Left ventricle myocardium inferior (tissue), 1 donor: ENCODE measurements at regions not wholly inside any gene's neighbourhood (a gene's known extent, or its start where the extent isn't known, plus 50 kb on each side); places are given as distances from the start of the nearest gene placed in this dataset.

Source experiments
- DNase-seq: peaks from one replicate; pipeline ENCODE4 v3.0.0-alpha.2; 2020
- H3K27ac ChIP-seq: fragments of 200-600 bp; replicated peaks from 2 replicates; pipeline ENCODE4 v1.8.0; 2021
- H3K27me3 ChIP-seq: fragments of 200-600 bp; 2 replicates; pipeline ENCODE4 v1.8.0; 2021; ENCODE audit warnings: low read depth
- H3K36me3 ChIP-seq: fragments of 200-600 bp; 2 replicates; pipeline ENCODE4 v1.8.0; 2021
- H3K4me1 ChIP-seq: fragments of 200-600 bp; 2 replicates; pipeline ENCODE4 v1.8.0; 2021
- H3K4me3 ChIP-seq: fragments of 200-600 bp; 2 replicates; pipeline ENCODE4 v1.8.0; 2021; ENCODE audit warnings: mild to moderate bottlenecking, moderate library complexity
- H3K9me3 ChIP-seq: fragments of 200-600 bp; replicated peaks from 2 replicates; pipeline ENCODE4 v1.8.0; 2021
- CTCF ChIP-seq: fragments of 200-600 bp; IDR thresholded peaks from 2 replicates; pipeline ENCODE4 v1.8.0; 2021; ENCODE audit warnings: antibody characterized with exemption, mild to moderate bottlenecking, borderline replicate concordance
- intact Hi-C: fragments of 100-400 bp; cut with micrococcal nuclease; formaldehyde crosslinking; loops from one replicate; pipeline ENCODE4 v1.11.0; 2022
- donor health status: DM: no; HTN: yes; CAD: no; lungs with severe emphysema.

DNA sequence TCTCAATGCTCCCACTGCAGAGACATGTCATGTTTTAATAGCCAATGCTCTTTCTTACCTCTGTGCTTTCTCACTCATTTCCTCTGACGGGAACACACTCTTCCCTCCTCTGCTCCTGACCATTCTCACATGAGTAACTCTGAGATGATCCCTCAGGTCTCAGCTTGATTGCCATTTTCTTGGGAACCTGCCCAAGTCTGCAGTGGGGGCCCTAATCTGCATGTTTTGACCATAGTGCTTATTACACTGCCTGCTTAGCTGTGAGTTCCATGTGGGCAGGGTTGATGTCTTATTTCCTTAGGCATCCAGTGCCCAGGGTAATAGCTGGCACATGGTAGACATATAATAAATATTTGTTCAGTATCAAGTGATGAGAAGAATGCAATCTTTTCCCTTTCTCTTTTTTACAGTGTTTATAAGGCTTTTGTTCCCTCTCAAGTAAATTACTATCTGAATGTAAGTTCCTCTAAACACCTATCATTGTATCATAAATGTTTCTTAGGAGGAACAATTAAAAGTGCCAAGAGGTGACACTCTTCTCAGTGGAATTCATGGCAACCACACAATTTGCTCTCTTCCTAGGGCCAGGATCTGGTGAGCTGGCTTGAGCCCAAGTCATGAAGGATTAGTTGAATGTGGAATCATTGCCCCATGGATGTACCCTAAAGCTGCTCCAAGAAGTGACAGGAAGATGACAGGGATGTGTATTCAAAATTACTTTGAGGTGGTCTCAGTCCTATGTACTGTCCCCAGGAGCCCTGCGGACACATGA is 485.4 kb upstream of the USP24 start:
- intact Hi-C loops = no loop called here
- peaks cover 1% of the 10 kb centered on the region for H3K4me1 ChIP-seq
- no peak overlapping the region for H3K4me3 ChIP-seq
- no peak for DNase-seq
- no peak for TF ChIP-seq CTCF
- no peak overlapping the region for H3K27ac ChIP-seq
- H3K27me3 ChIP-seq = no peaks in the 10 kb centered on the region
- no peaks in the 10 kb centered on the region for H3K9me3 ChIP-seq
- H3K36me3 ChIP-seq = no peaks in the 10 kb centered on the region

GRCh38 chr1:55699228-55699627 is 484.1 kb upstream of the USP24 start:
- no peak overlapping the region for H3K27ac ChIP-seq
- no peaks in the 10 kb centered on the region for H3K36me3 ChIP-seq
- intact Hi-C loops = no loop called here
- peaks cover 13% of the 10 kb centered on the region for H3K4me1 ChIP-seq
- no peak for DNase-seq
- no peak overlapping the region for H3K4me3 ChIP-seq
- H3K9me3 ChIP-seq = no peaks in the 10 kb centered on the region
- H3K27me3 ChIP-seq = no peaks in the 10 kb centered on the region
- no peak for TF ChIP-seq CTCF

- Histone ChIP-seq H3K4me1 (peaks cover 14% of the 10 kb centered on the region), H3K36me3 (no peaks in the 10 kb centered on the region), H3K9me3 (no peaks in the 10 kb centered on the region), H3K27me3 (no peaks in the 10 kb centered on the region), H3K4me3 (no peak overlapping the region), H3K27ac (no peak overlapping the region)
- intact Hi-C loops = no loop called here
- DNase-seq = no peak
- no peak for TF ChIP-seq CTCF
Observed at GRCh38 chr1:55697997-55698535, 482.9 kb upstream of the USP24 start.

DNA sequence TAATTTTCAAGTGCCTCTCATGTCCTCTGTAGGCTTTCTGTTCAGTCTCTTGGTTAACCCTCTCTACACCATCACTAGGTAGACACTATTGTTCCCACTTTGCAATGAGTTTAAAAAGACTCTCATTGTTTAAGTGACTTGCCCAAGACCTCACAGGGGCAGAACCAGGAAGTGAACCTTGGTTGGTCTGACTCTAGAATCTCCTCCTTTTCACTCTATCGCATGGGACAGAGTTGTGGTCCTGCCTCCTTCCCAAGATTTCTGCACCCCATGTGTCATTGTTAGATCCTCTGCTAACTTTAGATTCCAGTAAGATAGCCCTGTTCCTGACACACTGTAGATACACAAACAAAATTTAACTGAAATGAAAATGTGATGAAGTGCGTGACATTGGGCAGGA is 481.7 kb upstream of the USP24 start:
- intact Hi-C loops = no loop called here
- H3K9me3 ChIP-seq = no peaks in the 10 kb centered on the region
- no peak for TF ChIP-seq CTCF
- no peak for DNase-seq
- peaks cover 14% of the 10 kb centered on the region for H3K4me1 ChIP-seq
- H3K27ac ChIP-seq = peak overlapping the region; percentile 46
- no peaks in the 10 kb centered on the region for H3K36me3 ChIP-seq
- no peak overlapping the region for H3K4me3 ChIP-seq
- no peaks in the 10 kb centered on the region for H3K27me3 ChIP-seq

DNA sequence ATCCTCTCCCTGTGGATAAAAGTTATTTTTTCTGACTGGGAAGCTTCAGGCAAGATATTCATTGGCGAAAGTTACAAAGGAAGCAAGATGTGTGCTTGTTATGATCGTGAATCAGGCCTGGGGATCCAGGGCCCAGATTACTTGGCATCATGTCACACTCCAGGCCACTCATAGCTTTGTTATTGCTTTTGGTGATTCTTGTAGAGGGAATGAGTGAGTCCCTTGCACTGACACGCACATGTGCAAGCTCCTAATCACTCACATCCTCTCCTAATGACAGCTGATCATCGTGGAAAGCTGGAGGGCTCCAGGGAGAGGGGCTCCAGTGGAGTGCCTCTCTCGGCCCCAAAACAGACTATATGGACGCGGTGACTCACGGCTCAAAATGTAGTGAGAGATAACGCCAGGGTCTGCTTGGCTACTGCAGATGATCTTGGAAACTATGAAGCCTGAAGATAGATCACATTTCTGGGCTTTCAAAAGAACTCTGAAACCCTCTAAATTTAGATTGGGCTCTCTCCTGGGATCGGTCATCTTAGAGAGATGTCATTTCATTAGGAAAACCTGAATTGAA is 481.1 kb upstream of the USP24 start:
- no peak for DNase-seq
- H3K4me3 ChIP-seq = no peak overlapping the region
- H3K27me3 ChIP-seq = no peaks in the 10 kb centered on the region
- no peaks in the 10 kb centered on the region for H3K9me3 ChIP-seq
- intact Hi-C loops = no loop called here
- H3K4me1 ChIP-seq = peaks cover 14% of the 10 kb centered on the region
- no peaks in the 10 kb centered on the region for H3K36me3 ChIP-seq
- TF ChIP-seq CTCF = no peak
- peak overlapping the region; percentile 46 for H3K27ac ChIP-seq
